H1 (cell line): ENCODE measurements at regions not wholly inside any gene's neighbourhood (a gene's known extent, or its start where the extent isn't known, plus 50 kb on each side); places are given as distances from the start of the nearest gene placed in this dataset.
"Not testable (repeated sequence)": the region's sequence is repeated elsewhere in the genome, so short reads cannot be mapped to it uniquely, and the experiment has no call there.

ENCODE experiments used
- CTCF ChIA-PET: fragments of 300-600 bp; sonication (Branson Sonifier 250); formaldehyde crosslinking; loops from one replicate; lab custom pipeline; 2021; ENCODE audit not compliant: partially characterized antibody; lab: Charles Lee
- POLR2A ChIA-PET: fragments of 300-600 bp; sonication (Branson Sonifier 250); formaldehyde crosslinking; loops from one replicate; lab custom pipeline; 2021; ENCODE audit warnings: inconsistent platforms; ENCODE audit not compliant: partially characterized antibody; lab: Charles Lee
- DNase-seq, 2 experiments: peaks; one replicate each; pipeline versions ENCODE4 v3.0.0 to v3.0.0-alpha.2; 2010 to 2022; ENCODE audit warnings: low spot score in 2 of 2, low read depth in 1 of 2, mixed read lengths in 1 of 2
- FAIRE-seq: peaks from 2 replicates; lab custom pipeline; 2011; peaks lifted over from hg19 to GRCh38; lab: Jason Lieb, UNC
- H2AFZ ChIP-seq: 2 replicates; pipeline ENCODE4 v1.8.1; 2012; ENCODE audit warnings: low read length, inconsistent platforms
- H2AK5ac ChIP-seq: 2 replicates; pipeline ENCODE4 v1.6.1; 2013; ENCODE audit warnings: low read depth, low read length
- H2BK120ac ChIP-seq: replicated peaks from 2 replicates; pipeline ENCODE3; 2013; ENCODE audit warnings: low read depth, low read length, inconsistent platforms
- H2BK12ac ChIP-seq: 2 replicates; pipeline ENCODE4 v1.6.1; 2013; ENCODE audit warnings: low read depth, low read length
- H2BK15ac ChIP-seq: 2 replicates; pipeline ENCODE4 v1.6.1; 2013; ENCODE audit warnings: low read length
- H2BK20ac ChIP-seq: 2 replicates; pipeline ENCODE4 v1.6.1; 2013; ENCODE audit warnings: low read length
- H2BK5ac ChIP-seq: 2 replicates; pipeline ENCODE4 v1.6.1; 2013; ENCODE audit warnings: low read depth, low read length
- H3K14ac ChIP-seq: 2 replicates; pipeline ENCODE4 v1.6.1; 2013; ENCODE audit warnings: inconsistent platforms; ENCODE audit not compliant: insufficient read length
- H3K18ac ChIP-seq: 2 replicates; pipeline ENCODE4 v1.6.1; 2013; ENCODE audit warnings: low read length; ENCODE audit errors: extremely low read depth
- H3K23ac ChIP-seq: 2 replicates; pipeline ENCODE4 v1.6.1; 2013; ENCODE audit warnings: inconsistent platforms; ENCODE audit not compliant: insufficient read length
- H3K23me2 ChIP-seq: 2 replicates; pipeline ENCODE4 v1.6.1; 2013; ENCODE audit warnings: low read depth, low read length
- H3K27ac ChIP-seq: 2 replicates; pipeline ENCODE4 v1.6.1; 2011; ENCODE audit warnings: low read depth, low read length, inconsistent platforms
- H3K27me3 ChIP-seq, 4 experiments: replicated peaks in 1 of 4; 1 replicate in 1 of 4; 2 replicates in 3 of 4; pipeline versions ENCODE4 v1.6.1 to v1.8.1; 2011 to 2013; ENCODE audit warnings: low read length in 3 of 4, mild to moderate bottlenecking in 3 of 4, inconsistent platforms in 2 of 4, mixed read lengths in 2 of 4, moderate library complexity in 1 of 4; ENCODE audit not compliant: control insufficient read depth in 3 of 4, insufficient read depth in 3 of 4; ENCODE audit errors: extremely low read depth in 1 of 4
- H3K36me3 ChIP-seq, 4 experiments: 2 replicates each; pipeline versions ENCODE4 v1.6.1 to v1.8.1; 2011 to 2013; ENCODE audit warnings: mild to moderate bottlenecking in 4 of 4, low read length in 3 of 4, moderate library complexity in 2 of 4, control low read depth in 1 of 4, inconsistent platforms in 1 of 4; ENCODE audit not compliant: insufficient read depth in 4 of 4, control insufficient read depth in 2 of 4
- H3K4ac ChIP-seq: replicated peaks from 2 replicates; pipeline ENCODE3; 2013; ENCODE audit warnings: low read length, low read depth, mixed read lengths, inconsistent platforms; ENCODE audit not compliant: insufficient read length
- H3K4me1 ChIP-seq, 4 experiments: replicated peaks in 1 of 4; 1 replicate in 1 of 4; 2 replicates in 3 of 4; pipeline versions ENCODE4 v1.6.1 to v1.8.1; 2011 to 2013; ENCODE audit warnings: low read length in 3 of 4, inconsistent platforms in 2 of 4, mixed read lengths in 1 of 4; ENCODE audit not compliant: insufficient read depth in 4 of 4, control insufficient read depth in 3 of 4
- H3K4me2 ChIP-seq, 2 experiments: 2 replicates each; pipeline versions ENCODE4 v1.6.1 to v1.8.1; 2011 to 2013; ENCODE audit warnings: low read depth in 2 of 2, low read length in 2 of 2, control low read depth in 1 of 2, inconsistent platforms in 1 of 2, mild to moderate bottlenecking in 1 of 2; ENCODE audit not compliant: insufficient read depth in 1 of 2
- H3K4me3 ChIP-seq, 4 experiments: fragments of 200-600, 300-600 bp in 1 of 4; sonication (generic), shearing (Covaris generic), sonication (Bioruptor Twin) in 1 of 4; 2 replicates each; pipeline versions ENCODE4 v1.5.1 to v1.8.1; 2011 to 2016; ENCODE audit warnings: low read length in 4 of 4, low read depth in 3 of 4, control low read depth in 2 of 4, inconsistent platforms in 2 of 4, mild to moderate bottlenecking in 2 of 4, mixed read lengths in 1 of 4, moderate library complexity in 1 of 4; ENCODE audit not compliant: insufficient read depth in 2 of 4; ENCODE audit errors: extremely low read depth in 1 of 4
- H3K56ac ChIP-seq: replicated peaks from 2 replicates; pipeline ENCODE3; 2013; ENCODE audit warnings: low read depth, mild to moderate bottlenecking, mixed read lengths, low read length, inconsistent platforms; ENCODE audit not compliant: insufficient read length
- H3K79me1 ChIP-seq: 2 replicates; pipeline ENCODE4 v1.6.1; 2013; ENCODE audit warnings: low read depth, low read length, control low read depth
- H3K79me2 ChIP-seq, 2 experiments: 2 replicates each; pipeline versions ENCODE4 v1.6.1 to v1.8.1; 2012 to 2013; ENCODE audit warnings: low read length in 2 of 2, mild to moderate bottlenecking in 2 of 2, inconsistent platforms in 1 of 2; ENCODE audit not compliant: insufficient read depth in 2 of 2, control insufficient read depth in 1 of 2
- H3K9ac ChIP-seq, 4 experiments: replicated peaks in 1 of 4; 1 replicate in 1 of 4; 2 replicates in 3 of 4; pipeline versions ENCODE4 v1.6.1 to v1.8.1; 2011 to 2013; ENCODE audit warnings: low read depth in 3 of 4, low read length in 3 of 4, control low read depth in 2 of 4, mild to moderate bottlenecking in 2 of 4, moderate library complexity in 2 of 4, inconsistent platforms in 1 of 4; ENCODE audit errors: extremely low read depth in 1 of 4
- H3K9me3 ChIP-seq, 2 experiments: 2 replicates each; pipeline versions ENCODE4 v1.6.1 to v1.8.1; 2012 to 2013; ENCODE audit warnings: mild to moderate bottlenecking in 2 of 2, moderate library complexity in 2 of 2, control low read depth in 1 of 2, inconsistent platforms in 1 of 2, low read depth in 1 of 2, low read length in 1 of 2, mixed read lengths in 1 of 2; ENCODE audit not compliant: insufficient read depth in 2 of 2
- H4K20me1 ChIP-seq, 2 experiments: replicated peaks in 1 of 2; 2 replicates each; pipeline versions ENCODE3 to v1.8.1; 2011 to 2013; ENCODE audit warnings: inconsistent platforms in 2 of 2, low read length in 2 of 2, mild to moderate bottlenecking in 1 of 2; ENCODE audit not compliant: insufficient read depth in 2 of 2, control insufficient read depth in 1 of 2
- H4K5ac ChIP-seq: 2 replicates; pipeline ENCODE4 v1.6.1; 2013; ENCODE audit warnings: low read length, low read depth, mixed read lengths, inconsistent platforms; ENCODE audit not compliant: insufficient read length
- H4K8ac ChIP-seq: 2 replicates; pipeline ENCODE4 v1.8.0; 2013; ENCODE audit warnings: mild to moderate bottlenecking, moderate library complexity, low read length, inconsistent platforms; ENCODE audit not compliant: insufficient read depth; ENCODE audit errors: extremely low read depth
- H4K91ac ChIP-seq: replicated peaks from 2 replicates; pipeline ENCODE3; 2013; ENCODE audit warnings: low read length, mixed read lengths, inconsistent platforms; ENCODE audit not compliant: insufficient read length
- CTBP2 ChIP-seq: IDR thresholded peaks from 2 replicates; pipeline ENCODE4 v1.7.0; 2011; ENCODE audit warnings: borderline replicate concordance, mild to moderate bottlenecking, moderate library complexity, mixed read lengths, low read length; ENCODE audit not compliant: insufficient read depth, insufficient read length
- YY1 ChIP-seq: IDR thresholded peaks from 2 replicates; pipeline ENCODE4 v1.6.1; 2011; ENCODE audit warnings: low read depth, mild to moderate bottlenecking, low read length
- WGBS, 2 experiments: shearing (Covaris generic) in 1 of 2; methylation state at CpG; one replicate each; pipeline versions ENCODE4 v1.1.6 to v1.1.7; 2013 to 2015; ENCODE audit warnings: low lambda C conversion rate in 2 of 2, mixed read lengths in 2 of 2, inconsistent platforms in 1 of 2, low coverage in 1 of 2, missing lambda C conversion rate in 1 of 2; ENCODE audit not compliant: insufficient replicate concordance in 2 of 2, insufficient coverage in 1 of 2, insufficient read length in 1 of 2; ENCODE audit errors: extremely low coverage in 1 of 2, missing lambda C conversion rate in 1 of 2; 5-methylcytosine and 5-hydroxymethylcytosine counted together
- TF ChIP-seq, protein P1 (sequence below): IDR thresholded peaks from 2 replicates; pipeline ENCODE4 v1.6.1; 2012; ENCODE audit warnings: low read length, inconsistent platforms

DNA sequence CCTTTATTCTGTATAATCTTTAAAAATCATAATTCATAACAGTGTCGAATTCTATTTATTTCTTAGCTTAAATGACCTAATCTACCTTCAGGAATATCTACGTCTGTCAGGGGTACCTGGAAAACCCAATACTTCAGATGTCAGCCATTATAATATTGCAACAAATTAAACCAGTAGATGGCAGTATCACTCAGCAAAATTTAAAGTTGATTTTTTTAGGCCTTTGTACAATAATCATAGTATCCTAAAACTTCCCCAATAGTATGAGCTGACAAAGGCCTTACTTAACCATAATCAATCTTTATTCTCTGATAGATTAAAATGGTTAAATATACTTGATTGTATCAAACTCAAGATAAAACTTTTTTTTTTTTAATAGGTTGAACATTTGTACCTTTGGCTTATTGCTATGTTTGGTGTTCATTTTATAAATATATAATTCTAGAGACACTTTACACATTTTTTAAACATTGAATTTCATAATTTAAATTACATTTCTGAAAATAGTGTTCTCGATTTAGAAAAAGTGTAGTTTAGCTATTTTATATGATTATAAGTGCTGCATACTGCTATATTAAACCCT is 830.2 kb upstream of the SPRY2 start (continued):
- TF ChIP-seq, protein P1, sequence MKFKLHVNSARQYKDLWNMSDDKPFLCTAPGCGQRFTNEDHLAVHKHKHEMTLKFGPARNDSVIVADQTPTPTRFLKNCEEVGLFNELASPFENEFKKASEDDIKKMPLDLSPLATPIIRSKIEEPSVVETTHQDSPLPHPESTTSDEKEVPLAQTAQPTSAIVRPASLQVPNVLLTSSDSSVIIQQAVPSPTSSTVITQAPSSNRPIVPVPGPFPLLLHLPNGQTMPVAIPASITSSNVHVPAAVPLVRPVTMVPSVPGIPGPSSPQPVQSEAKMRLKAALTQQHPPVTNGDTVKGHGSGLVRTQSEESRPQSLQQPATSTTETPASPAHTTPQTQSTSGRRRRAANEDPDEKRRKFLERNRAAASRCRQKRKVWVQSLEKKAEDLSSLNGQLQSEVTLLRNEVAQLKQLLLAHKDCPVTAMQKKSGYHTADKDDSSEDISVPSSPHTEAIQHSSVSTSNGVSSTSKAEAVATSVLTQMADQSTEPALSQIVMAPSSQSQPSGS, result no peak
- peak; percentile 74; the same call in 1 of the 2 replicates for TF ChIP-seq YY1
- TF ChIP-seq CTBP2, result no peak

DNA sequence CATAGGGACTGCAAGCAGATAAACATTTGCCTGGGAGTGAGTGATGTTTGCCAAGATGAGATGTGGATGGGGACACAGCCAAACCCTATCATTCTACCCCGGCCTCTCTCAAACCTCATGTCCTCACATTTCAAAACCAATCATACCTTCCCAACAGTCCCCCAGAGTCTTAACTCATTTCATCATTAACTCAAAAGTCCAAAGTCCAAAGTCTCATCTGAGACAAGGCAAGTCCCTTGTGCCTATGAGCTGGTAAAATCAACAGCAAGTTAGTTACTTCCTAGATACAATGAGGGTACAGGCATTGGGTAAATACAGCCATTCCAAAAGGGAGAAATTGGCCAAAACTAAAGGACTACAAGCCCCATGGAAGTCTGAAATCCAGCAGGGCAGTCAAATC is 822.9 kb upstream of the SPRY2 start:
- H3K9me3 ChIP-seq, H3K56ac ChIP-seq, H3K14ac ChIP-seq, H3K79me2 ChIP-seq, H3K79me1 ChIP-seq, H3K18ac ChIP-seq, H2AK5ac ChIP-seq, DNase-seq, H4K5ac ChIP-seq, H3K4ac ChIP-seq, H4K20me1 ChIP-seq, H3K4me2 ChIP-seq, H3K36me3 ChIP-seq, H3K23me2 ChIP-seq, H3K27me3 ChIP-seq, H3K9ac ChIP-seq, H3K23ac ChIP-seq, H2BK15ac ChIP-seq, H3K27ac ChIP-seq, H2BK5ac ChIP-seq, H3K4me3 ChIP-seq, H4K91ac ChIP-seq, POLR2A ChIA-PET, H2BK120ac ChIP-seq, H4K8ac ChIP-seq, H2BK20ac ChIP-seq, H3K4me1 ChIP-seq, FAIRE-seq, H2BK12ac ChIP-seq, H2AFZ ChIP-seq: not testable (repeated sequence)
- WGBS, 2 experiments, result 92% methylated on average over 1 of the region's 1 CpG; no CpG with 5 or more reads in 1 of the 2 experiments
- CTCF ChIA-PET, result interaction anchor here (0.5 to 1.4 kb wide), 3 partner anchors 9 to 89 kb away, joined by 3 read pairs; no protein-coding TSS in a partner anchor
